ENCODE measurements at regions not wholly inside any gene's neighbourhood (a gene's known extent, or its start where the extent isn't known, plus 50 kb on each side); places are given as distances from the start of the nearest gene placed in this dataset.

DNA sequence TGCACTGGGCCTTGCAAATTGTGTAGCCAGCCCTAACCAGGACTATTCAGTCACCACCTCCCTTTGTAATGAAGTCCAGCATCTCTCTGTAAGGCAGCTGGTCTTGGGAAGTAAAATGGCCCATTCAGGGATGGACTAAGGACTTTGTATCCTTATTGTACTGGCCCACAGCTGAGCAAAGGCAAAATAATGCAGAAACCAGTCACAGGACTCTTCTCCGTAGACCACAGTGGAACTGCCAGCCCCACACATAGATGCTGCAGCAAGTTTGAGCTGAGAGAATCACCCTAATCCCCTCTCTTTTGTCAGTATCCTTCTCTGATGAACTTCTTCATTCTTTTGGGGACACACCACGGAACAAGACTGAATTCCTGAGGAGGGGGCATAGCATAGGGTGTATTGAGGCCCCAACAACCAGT is 73.6 kb upstream of the RTN4 start:
- Histone ChIP-seq H4K5ac (ENCODE audit: insufficient read length, low read depth, low read length) (no peak overlapping the region), H2BK15ac (ENCODE audit: low read depth, low read length) (no peak overlapping the region), H4K8ac (replicated peaks; ENCODE audit: insufficient read length, low read depth, low read length) (no peak overlapping the region), H3K9me3 (ENCODE audit: control insufficient read depth, low read depth, low read length) (no peaks in the 10 kb centered on the region), H3K9ac (ENCODE audit: extremely low read depth, insufficient read length, low read length) (no peak overlapping the region), H3K23ac (ENCODE audit: insufficient read length, low read depth, low read length) (no peak overlapping the region), H3K79me1 (ENCODE audit: insufficient read depth, low read depth, low read length, poor library complexity, severe bottlenecking) (no peaks in the 10 kb centered on the region), H3K14ac (ENCODE audit: insufficient read depth, low read length) (no peak overlapping the region), H3K4me1 (ENCODE audit: insufficient read depth, low read length) (peaks cover 3% of the 10 kb centered on the region; the same call in 1 of the 2 replicates), H4K20me1 (ENCODE audit: control insufficient read depth, insufficient read depth, insufficient read length) (no peaks in the 10 kb centered on the region), H4K91ac (ENCODE audit: insufficient read length, low read depth, low read length) (no peak overlapping the region), H3K23me2 (ENCODE audit: insufficient read length, low read depth, low read length, poor library complexity, severe bottlenecking) (no peaks in the 10 kb centered on the region), H3K4me2 (ENCODE audit: insufficient read depth, insufficient read length, low read length) (no peak overlapping the region), H2AFZ (ENCODE audit: low read length) (peak overlapping the region; percentile 29), H2BK12ac (ENCODE audit: insufficient read length, low read depth, low read length) (no peak overlapping the region), H2AK5ac (ENCODE audit: insufficient read length, low read length) (no peak overlapping the region), H3K18ac (ENCODE audit: insufficient read length, low read depth, low read length) (peak overlapping the region; percentile 67), H2BK120ac (ENCODE audit: low read depth, low read length, poor library complexity, severe bottlenecking) (no peak overlapping the region), H3T11ph (ENCODE audit: low read length) (no peak overlapping the region), H2BK5ac (ENCODE audit: insufficient read length, low read length) (no peak overlapping the region), H3K27me3 (ENCODE audit: insufficient read depth, low read length) (no peaks in the 10 kb centered on the region), H3K4ac (ENCODE audit: low read depth, low read length) (no peak overlapping the region), H2BK20ac (ENCODE audit: low read depth, low read length, poor library complexity, severe bottlenecking) (no peak overlapping the region), H3K27ac (ENCODE audit: insufficient read length, low read depth, low read length) (no peak overlapping the region), H3K79me2 (ENCODE audit: insufficient read depth, low read length) (no peaks in the 10 kb centered on the region), H3K56ac (ENCODE audit: insufficient read length, low read depth, low read length) (no peak overlapping the region)
- H3K27ac Mint-ChIP-seq: peak overlapping the region in 1 of 3 experiments; percentile 91; a peak in 2 of 7 replicates
- no CpG with 5 or more reads among the region's 2 CpGs for WGBS (ENCODE audit: extremely low coverage, insufficient read length, low lambda C conversion rate)
- H3K9me3 Mint-ChIP-seq: peaks cover 7 to 10% of the 10 kb centered on the region in 2 experiments
- peaks cover 27 to 37% of the 10 kb centered on the region in 2 experiments for H3K4me1 Mint-ChIP-seq
- DNase-seq: no peak
- no peaks in the 10 kb centered on the region; the same call in 1 of the 2 replicates for H3K27me3 Mint-ChIP-seq (ENCODE audit: low read depth)
- H3K36me3 Mint-ChIP-seq (ENCODE audit: insufficient read depth in 1 of 3, low read depth in 3 of 3): peaks cover 0 to 11% (median 2%) of the 10 kb centered on the region in 3 experiments; a peak in 2 of 7 replicates
- H3K4me3 Mint-ChIP-seq: no peak overlapping the region
- TF ChIP-seq CTCF (conservative IDR thresholded peaks at IDR 0.05): no peak
